Type B pancreatic cell (in vitro differentiated cells): ENCODE measurements at regions not wholly inside any gene's neighbourhood (a gene's known extent, or its start where the extent isn't known, plus 50 kb on each side); places are given as distances from the start of the nearest gene placed in this dataset.

Source experiments
- DNase-seq: peaks from one replicate; pipeline ENCODE4 v3.0.0; 2021; ENCODE audit warnings: mixed read lengths; ENCODE audit not compliant: unreplicated experiment; ENCODE audit errors: extremely low spot score
- H3K27ac Mint-ChIP-seq: 2 replicates; pipeline ENCODE4 v1.8.0; 2021; ENCODE audit warnings: mild to moderate bottlenecking, mixed read lengths
- H3K27me3 Mint-ChIP-seq: 2 replicates; pipeline ENCODE4 v1.8.0; 2021; ENCODE audit warnings: mixed read lengths
- H3K36me3 Mint-ChIP-seq: 2 replicates; pipeline ENCODE4 v1.8.0; 2021; ENCODE audit warnings: mixed read lengths
- H3K4me1 Mint-ChIP-seq: one replicate; pipeline ENCODE4 v1.8.0; 2021; ENCODE audit warnings: mixed read lengths; ENCODE audit not compliant: unreplicated experiment
- H3K4me3 Mint-ChIP-seq: 2 replicates; pipeline ENCODE4 v1.8.0; 2021; ENCODE audit warnings: mild to moderate bottlenecking, mixed read lengths
- H3K9me3 Mint-ChIP-seq: 2 replicates; pipeline ENCODE4 v1.8.0; 2021; ENCODE audit warnings: mixed read lengths
- TF ChIP-seq, protein P1 (sequence below): fragments of 200-600 bp; sonication (generic); conservative IDR thresholded peaks from 2 replicates; pipeline ENCODE4 v1.5.0; 2021; ENCODE audit warnings: antibody characterized with exemption, mild to moderate bottlenecking

DNA sequence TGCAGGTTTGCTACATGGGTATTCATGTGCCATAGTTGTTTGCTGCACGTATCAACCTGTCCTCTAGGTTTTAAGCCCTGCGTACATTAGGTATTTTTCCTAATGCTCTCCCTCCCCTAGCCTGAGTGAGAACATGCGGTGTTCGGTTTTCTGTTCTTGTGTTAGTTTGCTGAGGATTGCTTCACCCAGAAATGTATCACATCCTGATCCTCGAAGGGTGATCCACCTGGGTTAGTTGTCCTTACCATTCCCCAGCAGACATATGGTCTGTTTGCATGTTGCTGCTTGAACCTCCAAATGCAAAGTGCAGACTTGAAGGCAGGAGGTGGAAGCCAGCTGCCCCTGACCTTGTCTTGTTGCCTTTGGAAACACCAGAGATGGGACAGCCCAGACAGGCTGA lies 161.5 kb upstream of the WDR1 start:
- no peak overlapping the region for H3K27ac Mint-ChIP-seq
- no peaks in the 10 kb centered on the region for H3K9me3 Mint-ChIP-seq
- TF ChIP-seq, protein P1, sequence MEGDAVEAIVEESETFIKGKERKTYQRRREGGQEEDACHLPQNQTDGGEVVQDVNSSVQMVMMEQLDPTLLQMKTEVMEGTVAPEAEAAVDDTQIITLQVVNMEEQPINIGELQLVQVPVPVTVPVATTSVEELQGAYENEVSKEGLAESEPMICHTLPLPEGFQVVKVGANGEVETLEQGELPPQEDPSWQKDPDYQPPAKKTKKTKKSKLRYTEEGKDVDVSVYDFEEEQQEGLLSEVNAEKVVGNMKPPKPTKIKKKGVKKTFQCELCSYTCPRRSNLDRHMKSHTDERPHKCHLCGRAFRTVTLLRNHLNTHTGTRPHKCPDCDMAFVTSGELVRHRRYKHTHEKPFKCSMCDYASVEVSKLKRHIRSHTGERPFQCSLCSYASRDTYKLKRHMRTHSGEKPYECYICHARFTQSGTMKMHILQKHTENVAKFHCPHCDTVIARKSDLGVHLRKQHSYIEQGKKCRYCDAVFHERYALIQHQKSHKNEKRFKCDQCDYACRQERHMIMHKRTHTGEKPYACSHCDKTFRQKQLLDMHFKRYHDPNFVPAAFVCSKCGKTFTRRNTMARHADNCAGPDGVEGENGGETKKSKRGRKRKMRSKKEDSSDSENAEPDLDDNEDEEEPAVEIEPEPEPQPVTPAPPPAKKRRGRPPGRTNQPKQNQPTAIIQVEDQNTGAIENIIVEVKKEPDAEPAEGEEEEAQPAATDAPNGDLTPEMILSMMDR: no peak
- no peak overlapping the region for H3K4me3 Mint-ChIP-seq
- peaks cover 2% of the 10 kb centered on the region for H3K27me3 Mint-ChIP-seq
- no peaks in the 10 kb centered on the region for H3K4me1 Mint-ChIP-seq
- H3K36me3 Mint-ChIP-seq: no peaks in the 10 kb centered on the region
- DNase-seq: no peak

DNA sequence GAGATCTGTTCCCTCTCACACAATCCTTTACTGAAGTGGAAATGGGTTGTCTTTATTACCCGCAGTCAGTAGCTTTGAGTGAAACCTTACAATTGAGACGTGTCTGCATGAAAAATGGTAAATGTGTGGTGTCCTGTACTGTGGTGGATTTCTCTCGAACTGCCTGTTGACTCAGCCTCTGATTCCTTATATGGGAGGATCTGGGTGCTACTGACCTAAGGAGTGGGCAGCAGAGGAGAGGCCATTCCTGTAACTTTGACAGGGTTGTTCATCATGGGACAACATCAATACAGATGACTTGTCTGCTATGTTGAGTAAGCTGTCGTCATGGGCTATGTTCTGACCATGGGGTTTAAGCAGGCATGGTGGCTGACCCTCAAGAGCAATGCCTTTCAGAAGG lies 159.6 kb upstream of the WDR1 start:
- DNase-seq: no peak
- Mint-ChIP-seq H3K4me3 (no peak overlapping the region), H3K27me3 (peaks cover 8% of the 10 kb centered on the region), H3K4me1 (no peaks in the 10 kb centered on the region), H3K36me3 (no peaks in the 10 kb centered on the region), H3K27ac (no peak overlapping the region), H3K9me3 (no peaks in the 10 kb centered on the region)
- TF ChIP-seq, protein P1: no peak

DNA sequence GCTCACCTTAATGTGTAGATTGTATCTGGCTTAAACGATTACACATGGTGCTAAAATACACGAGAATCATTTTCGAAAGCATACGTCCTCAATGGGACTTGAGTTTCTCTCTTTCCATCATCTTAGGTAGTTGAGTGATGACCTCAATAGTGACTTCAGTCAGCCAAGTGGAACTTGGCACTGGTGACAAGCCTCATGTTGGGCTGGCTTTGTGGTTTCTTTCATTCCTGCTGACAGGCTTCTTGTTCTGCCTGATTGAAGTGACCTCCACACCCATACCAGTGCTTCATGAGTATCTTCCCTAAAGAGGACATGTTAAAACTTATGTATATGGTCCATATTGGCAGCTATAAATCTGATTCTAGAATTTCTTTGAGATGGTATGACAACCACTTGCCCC lies 159.1 kb upstream of the WDR1 start:
- peaks cover 8% of the 10 kb centered on the region for H3K27me3 Mint-ChIP-seq
- DNase-seq: no peak
- H3K27ac Mint-ChIP-seq: no peak overlapping the region
- TF ChIP-seq, protein P1: no peak
- no peak overlapping the region for H3K4me3 Mint-ChIP-seq
- H3K36me3 Mint-ChIP-seq: no peaks in the 10 kb centered on the region
- H3K9me3 Mint-ChIP-seq: no peaks in the 10 kb centered on the region
- no peaks in the 10 kb centered on the region for H3K4me1 Mint-ChIP-seq

DNA sequence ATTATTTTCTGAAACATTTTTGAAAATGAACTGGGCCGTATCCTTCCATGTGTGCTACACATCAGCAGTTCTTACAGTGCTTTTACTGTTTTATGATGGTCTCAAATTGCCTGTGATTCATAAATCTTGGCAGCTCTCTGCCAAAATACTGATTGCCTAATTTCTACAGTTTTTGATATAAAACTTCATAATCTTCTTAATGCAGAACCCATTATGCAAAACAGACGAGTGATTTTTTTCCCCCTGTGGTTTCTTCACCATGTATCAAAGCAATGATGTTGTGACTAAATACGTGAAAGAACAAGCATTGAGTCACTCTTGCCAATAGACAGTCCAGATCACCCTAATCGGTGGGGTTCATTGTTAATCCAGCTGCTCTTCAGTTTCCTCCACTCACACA lies 156.4 kb upstream of the WDR1 start:
- TF ChIP-seq, protein P1: no peak
- Mint-ChIP-seq H3K4me3 (no peak overlapping the region), H3K4me1 (no peaks in the 10 kb centered on the region), H3K27ac (no peak overlapping the region), H3K9me3 (no peaks in the 10 kb centered on the region), H3K36me3 (no peaks in the 10 kb centered on the region), H3K27me3 (peaks cover 14% of the 10 kb centered on the region)
- DNase-seq: no peak

DNA sequence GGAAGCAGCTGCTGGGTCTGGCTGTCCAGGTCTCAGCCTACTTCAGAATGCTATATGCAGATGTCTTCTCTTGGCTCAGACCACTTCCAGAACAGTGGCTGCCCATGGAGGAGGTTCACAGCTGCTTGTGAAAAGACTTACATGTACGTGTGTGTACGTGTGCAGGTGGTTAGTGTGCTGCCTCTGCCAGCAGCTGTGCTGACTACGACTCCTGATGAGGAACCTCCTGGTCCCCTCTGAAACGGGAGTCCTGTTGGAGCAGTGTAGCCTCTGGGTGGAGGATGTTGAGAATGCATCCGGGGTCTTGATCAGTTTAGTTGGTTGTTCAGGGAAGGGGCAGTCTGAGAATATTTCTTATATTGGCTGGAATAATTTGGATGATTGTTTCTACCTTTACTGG lies 155.9 kb upstream of the WDR1 start:
- Mint-ChIP-seq H3K4me3 (no peak overlapping the region), H3K27me3 (peaks cover 16% of the 10 kb centered on the region), H3K36me3 (no peaks in the 10 kb centered on the region), H3K9me3 (no peaks in the 10 kb centered on the region), H3K27ac (no peak overlapping the region), H3K4me1 (no peaks in the 10 kb centered on the region)
- DNase-seq: no peak
- TF ChIP-seq, protein P1: no peak

DNA sequence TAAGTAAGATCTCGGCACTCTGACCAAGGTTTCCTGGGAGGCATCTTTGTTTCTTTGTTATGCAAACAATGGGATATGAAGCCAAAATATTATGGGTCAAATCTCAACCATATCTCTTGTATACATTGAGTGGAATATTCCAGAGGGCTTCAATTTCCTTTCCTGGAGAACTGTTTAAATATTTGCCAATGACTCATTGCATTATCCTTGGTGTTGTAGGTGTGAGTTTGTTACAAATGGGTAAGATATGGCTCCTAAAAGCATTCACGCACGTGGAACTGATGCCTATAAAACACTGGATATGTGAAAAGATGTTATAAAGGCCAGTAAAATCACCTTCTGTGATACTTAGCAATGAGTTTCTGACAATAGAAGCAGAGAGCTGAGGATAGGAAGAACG lies 150.5 kb upstream of the WDR1 start:
- no peak overlapping the region for H3K4me3 Mint-ChIP-seq
- H3K27me3 Mint-ChIP-seq: peaks cover 13% of the 10 kb centered on the region
- no peaks in the 10 kb centered on the region for H3K4me1 Mint-ChIP-seq
- no peaks in the 10 kb centered on the region for H3K36me3 Mint-ChIP-seq
- DNase-seq: no peak
- TF ChIP-seq, protein P1: no peak
- H3K27ac Mint-ChIP-seq: no peak overlapping the region
- H3K9me3 Mint-ChIP-seq: no peaks in the 10 kb centered on the region
